Vagina (tissue), 2 donors: ENCODE measurements at regions not wholly inside any gene's neighbourhood (a gene's known extent, or its start where the extent isn't known, plus 50 kb on each side); places are given as distances from the start of the nearest gene placed in this dataset.

Experiments used
- POLR2A ChIP-seq, 2 donors: fragments of 450-650 bp; IDR thresholded peaks; one replicate each; pipeline ENCODE4 v1.6.1; 2017; ENCODE audit warnings: antibody characterized with exemption in 2 of 2, mild to moderate bottlenecking in 2 of 2, moderate library complexity in 2 of 2
- POLR2AphosphoS5 ChIP-seq, 2 donors: sonication (generic); formaldehyde crosslinking; IDR thresholded peaks; one replicate each; pipeline ENCODE4 v1.9.0; 2017; ENCODE audit warnings: antibody characterized with exemption in 2 of 2, mild to moderate bottlenecking in 2 of 2, low read depth in 1 of 2; ENCODE audit not compliant: insufficient read depth in 1 of 2
- TF ChIP-seq, protein P1 (sequence below), 3 experiments: fragments of 450-650 bp in 2 of 3; fragments of 200-600 bp in 1 of 3; sonication (generic) in 1 of 3; IDR thresholded peaks; one replicate each; pipeline ENCODE4 v1.5.1; 2017 to 2019; ENCODE audit warnings: antibody characterized with exemption in 3 of 3, mild to moderate bottlenecking in 2 of 3, moderate library complexity in 2 of 3

DNA sequence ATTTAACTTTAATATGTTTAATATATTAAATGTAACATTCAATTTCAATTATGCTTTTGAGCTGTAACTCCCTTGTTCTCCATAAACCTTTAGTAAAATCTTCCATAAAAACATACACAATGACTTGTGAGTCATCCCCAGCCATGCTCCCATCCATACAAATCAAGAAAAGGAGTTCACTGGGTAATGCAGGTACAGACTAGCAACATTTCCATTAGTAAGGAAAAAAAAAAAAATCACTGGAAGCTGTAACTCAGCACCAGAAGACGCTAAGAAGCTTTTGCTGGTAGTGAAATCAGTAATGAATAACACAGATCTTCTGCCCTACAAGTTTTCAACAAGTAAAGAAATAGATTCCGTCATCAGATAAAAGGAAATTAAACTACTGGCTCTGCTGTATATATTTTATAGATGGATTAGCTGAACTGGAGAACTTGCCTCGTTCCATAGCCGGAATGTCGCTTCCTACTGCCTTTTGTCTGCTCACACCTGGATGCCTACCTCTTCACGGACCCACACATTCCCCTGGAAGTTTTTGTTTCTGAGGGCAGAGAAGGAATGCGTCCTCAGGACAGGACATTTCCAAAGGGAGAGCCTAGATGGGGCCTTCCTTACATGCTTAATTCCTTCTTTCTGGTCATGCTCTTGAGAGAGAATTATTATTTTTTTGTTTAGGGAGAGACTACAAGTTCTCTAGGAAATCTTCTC, 298.4 kb upstream of the ANKRD50 start:
- TF ChIP-seq, protein P1, sequence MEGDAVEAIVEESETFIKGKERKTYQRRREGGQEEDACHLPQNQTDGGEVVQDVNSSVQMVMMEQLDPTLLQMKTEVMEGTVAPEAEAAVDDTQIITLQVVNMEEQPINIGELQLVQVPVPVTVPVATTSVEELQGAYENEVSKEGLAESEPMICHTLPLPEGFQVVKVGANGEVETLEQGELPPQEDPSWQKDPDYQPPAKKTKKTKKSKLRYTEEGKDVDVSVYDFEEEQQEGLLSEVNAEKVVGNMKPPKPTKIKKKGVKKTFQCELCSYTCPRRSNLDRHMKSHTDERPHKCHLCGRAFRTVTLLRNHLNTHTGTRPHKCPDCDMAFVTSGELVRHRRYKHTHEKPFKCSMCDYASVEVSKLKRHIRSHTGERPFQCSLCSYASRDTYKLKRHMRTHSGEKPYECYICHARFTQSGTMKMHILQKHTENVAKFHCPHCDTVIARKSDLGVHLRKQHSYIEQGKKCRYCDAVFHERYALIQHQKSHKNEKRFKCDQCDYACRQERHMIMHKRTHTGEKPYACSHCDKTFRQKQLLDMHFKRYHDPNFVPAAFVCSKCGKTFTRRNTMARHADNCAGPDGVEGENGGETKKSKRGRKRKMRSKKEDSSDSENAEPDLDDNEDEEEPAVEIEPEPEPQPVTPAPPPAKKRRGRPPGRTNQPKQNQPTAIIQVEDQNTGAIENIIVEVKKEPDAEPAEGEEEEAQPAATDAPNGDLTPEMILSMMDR (IDR thresholded peaks at IDR 0.05) = no peak
- TF ChIP-seq POLR2AphosphoS5 (IDR thresholded peaks at IDR 0.05; ENCODE audit: insufficient read depth in 1 of 2, low read depth in 1 of 2) (peak in 1 of 2 donors; percentile 77), POLR2A (IDR thresholded peaks at IDR 0.05) (no peak)
